A673 (cell line): ENCODE measurements at regions not wholly inside any gene's neighbourhood (a gene's known extent, or its start where the extent isn't known, plus 50 kb on each side); places are given as distances from the start of the nearest gene placed in this dataset.

Source experiments
- CTCF ChIP-seq: fragments of 300-800, 200-600 bp; sonication (generic); conservative IDR thresholded peaks from 2 replicates; pipeline ENCODE4 v1.5.1; 2017; ENCODE audit warnings: low read depth, mild to moderate bottlenecking, antibody characterized with exemption, low read length, moderate library complexity, mixed read lengths
- EZH2 ChIP-seq: fragments of 200-600 bp; sonication (generic); IDR thresholded peaks from 2 replicates; pipeline ENCODE4 v1.6.1; 2017; ENCODE audit warnings: borderline replicate concordance, low read depth, mild to moderate bottlenecking, mixed read lengths, antibody characterized with exemption, low read length; ENCODE audit not compliant: poor library complexity, severe bottlenecking

- TF ChIP-seq CTCF (no peak), EZH2 (no peak)
Observed at GRCh38 chr1:213492161-213493041, 441.4 kb downstream of the RPS6KC1 start.
